ENCODE measurements at regions not wholly inside any gene's neighbourhood (a gene's known extent, or its start where the extent isn't known, plus 50 kb on each side); places are given as distances from the start of the nearest gene placed in this dataset.

GRCh38 chr3:116872688-116873087 is 163.1 kb downstream of the TUSC7 start:
- TF ChIP-seq CEBPB (IDR thresholded peaks at IDR 0.05; ENCODE audit: low read depth, low read length): no peak
- TF ChIP-seq EZH2 (IDR thresholded peaks at IDR 0.05; ENCODE audit: low read depth, low read length, severe bottlenecking): no peak
- TF ChIP-seq SP2 (IDR thresholded peaks at IDR 0.05; ENCODE audit: low read length): no peak
- no peak for TF ChIP-seq POU5F1 (IDR thresholded peaks at IDR 0.05; ENCODE audit: low read depth, low read length)
- no peak for FAIRE-seq

More at GRCh38 chr3:116872688-116873087, 163.1 kb downstream of the TUSC7 start:
- Histone ChIP-seq H3K4ac (replicated peaks; ENCODE audit: insufficient read length, low read depth, low read length) (no peak overlapping the region), H2AFZ (ENCODE audit: low read length) (no peak overlapping the region), H3K23me2 (ENCODE audit: low read depth, low read length) (no peaks in the 10 kb centered on the region), H4K8ac (ENCODE audit: extremely low read depth, insufficient read depth, low read length) (no peak overlapping the region), H3K4me1 (replicated peaks in 1 of 4; ENCODE audit: control insufficient read depth in 3 of 4, insufficient read depth in 4 of 4, low read length in 3 of 4) (no peaks in the 10 kb centered on the region), H3K14ac (ENCODE audit: insufficient read length) (no peak overlapping the region), H3K56ac (replicated peaks; ENCODE audit: insufficient read length, low read depth, low read length) (no peak overlapping the region), H4K20me1 (replicated peaks in 1 of 2; ENCODE audit: control insufficient read depth in 1 of 2, insufficient read depth in 2 of 2, low read length in 2 of 2) (no peaks in the 10 kb centered on the region), H3K79me2 (ENCODE audit: control insufficient read depth in 1 of 2, insufficient read depth in 2 of 2, low read length in 2 of 2) (no peaks in the 10 kb centered on the region), H4K91ac (replicated peaks; ENCODE audit: insufficient read length, low read length) (no peak overlapping the region), H2BK12ac (ENCODE audit: low read depth, low read length) (no peak overlapping the region), H3K9me3 (ENCODE audit: insufficient read depth in 2 of 2, low read depth in 1 of 2, low read length in 1 of 2) (no peaks in the 10 kb centered on the region), H2BK20ac (ENCODE audit: low read length) (no peak overlapping the region), H3K27me3 (replicated peaks in 1 of 4; ENCODE audit: control insufficient read depth in 3 of 4, extremely low read depth in 1 of 4, insufficient read depth in 3 of 4, low read length in 3 of 4) (no peaks in the 10 kb centered on the region), H2BK5ac (ENCODE audit: low read depth, low read length) (no peak overlapping the region), H3K18ac (ENCODE audit: extremely low read depth, low read length) (no peak overlapping the region), H3K4me2 (ENCODE audit: insufficient read depth in 1 of 2, low read depth in 2 of 2, low read length in 2 of 2) (no peak overlapping the region), H2BK15ac (ENCODE audit: low read length) (no peak overlapping the region), H3K27ac (ENCODE audit: low read depth, low read length) (no peak overlapping the region), H3K23ac (ENCODE audit: insufficient read length) (no peak overlapping the region), H4K5ac (ENCODE audit: insufficient read length, low read depth, low read length) (no peak overlapping the region), H3K9ac (replicated peaks in 1 of 4; ENCODE audit: extremely low read depth in 1 of 4, low read depth in 3 of 4, low read length in 3 of 4) (no peak overlapping the region), H3K79me1 (ENCODE audit: low read depth, low read length) (no peaks in the 10 kb centered on the region), H3K4me3 (ENCODE audit: extremely low read depth in 1 of 4, insufficient read depth in 2 of 4, low read depth in 3 of 4, low read length in 4 of 4) (no peak overlapping the region), H2BK120ac (replicated peaks; ENCODE audit: low read depth, low read length) (no peak overlapping the region), H3K36me3 (ENCODE audit: control insufficient read depth in 2 of 4, insufficient read depth in 4 of 4, low read length in 3 of 4) (no peaks in the 10 kb centered on the region), H2AK5ac (ENCODE audit: low read depth, low read length) (no peak overlapping the region)
- ChIA-PET CTCF (ENCODE audit: partially characterized antibody) (no interaction called here), POLR2A (ENCODE audit: partially characterized antibody) (no interaction called here)
- DNase-seq (ENCODE audit: low read depth in 1 of 2, low spot score in 2 of 2): no peak
- 89% methylated on average over 2 of the region's 2 CpGs; no CpG with 5 or more reads in 1 of the 2 experiments for WGBS, 2 experiments (ENCODE audit: extremely low coverage in 1 of 2, insufficient coverage in 1 of 2, insufficient read length in 1 of 2, insufficient replicate concordance in 2 of 2, low coverage in 1 of 2, low lambda C conversion rate in 2 of 2, missing lambda C conversion rate in 1 of 2)
